ENCODE measurements at regions not wholly inside any gene's neighbourhood (a gene's known extent, or its start where the extent isn't known, plus 50 kb on each side); places are given as distances from the start of the nearest gene placed in this dataset.

DNA sequence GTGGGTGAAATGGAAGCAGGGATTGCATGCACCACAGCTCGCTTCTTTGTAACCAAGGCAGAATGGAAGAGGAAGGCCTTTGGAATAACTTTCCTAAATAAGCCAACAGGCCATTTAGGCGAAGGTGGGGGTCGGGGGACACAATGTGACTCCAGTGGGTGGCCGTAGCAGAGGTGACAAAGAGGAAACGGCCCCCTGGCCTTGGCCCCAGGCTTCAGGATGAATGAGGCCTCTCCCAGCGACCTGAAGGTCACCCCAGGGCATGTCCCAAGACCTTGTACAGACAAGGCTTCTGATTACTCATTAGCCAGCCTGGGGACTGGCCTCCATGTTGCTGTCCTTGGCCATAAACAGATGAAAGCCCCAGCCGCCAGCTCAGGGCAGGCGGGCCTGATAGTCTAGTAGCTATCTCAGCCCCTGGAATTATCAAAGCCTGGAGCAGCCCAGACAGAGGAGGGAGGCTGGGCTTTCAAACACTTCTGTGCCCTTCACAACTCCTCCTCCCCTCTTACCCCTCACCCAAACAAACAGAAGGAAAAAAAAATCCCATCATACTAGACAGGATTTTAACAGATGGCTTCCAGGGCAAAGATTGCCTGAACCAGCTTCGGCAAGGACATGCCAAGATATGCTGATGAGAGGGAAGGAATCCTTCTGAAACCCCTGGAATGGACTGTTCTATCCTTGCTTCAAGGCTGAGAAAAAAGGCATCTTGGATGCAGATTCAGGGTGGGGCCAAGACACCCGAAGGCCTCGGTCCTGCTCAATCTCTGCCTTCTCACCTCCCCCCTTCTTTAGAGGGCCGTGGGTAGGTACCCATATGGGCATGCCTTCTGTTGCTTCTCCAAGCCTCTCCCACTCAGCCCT is 142.3 kb upstream of the PARP11 start (continued):
- TF ChIP-seq, protein P1, sequence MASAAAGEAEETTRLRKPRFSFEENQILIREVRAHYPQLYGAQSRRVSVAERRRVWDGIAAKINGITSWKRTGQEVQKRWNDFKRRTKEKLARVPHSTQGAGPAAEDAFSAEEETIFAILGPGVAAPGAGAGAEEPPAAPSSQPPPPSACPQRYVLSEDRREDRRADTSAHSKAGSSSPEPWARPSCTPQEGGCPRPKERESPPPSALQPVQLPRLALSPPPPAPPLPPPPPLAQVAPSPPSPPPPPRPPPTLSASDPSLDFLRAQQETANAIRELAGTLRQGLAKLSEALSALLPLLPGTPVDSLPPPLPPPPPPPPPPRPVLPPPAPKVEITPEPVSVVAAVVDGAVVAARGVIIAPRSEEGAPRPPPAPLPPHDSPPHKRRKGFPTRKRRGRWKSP (CRISPR knock-in tag; IDR thresholded peaks at IDR 0.05) = peak; percentile 73
- TF ChIP-seq ZBTB7A (CRISPR knock-in tag; IDR thresholded peaks at IDR 0.05) = peak; percentile 79; the same call in 1 of the 2 replicates
- TF ChIP-seq, protein P2, sequence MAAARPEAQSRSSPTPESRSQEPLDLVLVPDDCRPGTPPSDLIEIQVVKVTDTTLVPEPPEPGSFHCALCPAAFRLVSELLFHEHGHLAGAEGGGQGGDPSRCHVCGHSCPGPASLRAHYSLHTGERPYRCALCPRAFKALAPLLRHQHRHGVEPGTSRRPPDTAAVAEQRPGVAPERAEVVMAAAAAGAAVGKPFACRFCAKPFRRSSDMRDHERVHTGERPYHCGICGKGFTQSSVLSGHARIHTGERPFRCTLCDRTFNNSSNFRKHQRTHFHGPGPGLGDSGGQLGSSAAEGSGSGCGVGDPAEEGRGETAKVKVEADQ (CRISPR knock-in tag; IDR thresholded peaks at IDR 0.05; ENCODE audit: borderline replicate concordance) = peak; percentile 33; the same call in 1 of the 2 replicates
- TF ChIP-seq, protein P3, sequence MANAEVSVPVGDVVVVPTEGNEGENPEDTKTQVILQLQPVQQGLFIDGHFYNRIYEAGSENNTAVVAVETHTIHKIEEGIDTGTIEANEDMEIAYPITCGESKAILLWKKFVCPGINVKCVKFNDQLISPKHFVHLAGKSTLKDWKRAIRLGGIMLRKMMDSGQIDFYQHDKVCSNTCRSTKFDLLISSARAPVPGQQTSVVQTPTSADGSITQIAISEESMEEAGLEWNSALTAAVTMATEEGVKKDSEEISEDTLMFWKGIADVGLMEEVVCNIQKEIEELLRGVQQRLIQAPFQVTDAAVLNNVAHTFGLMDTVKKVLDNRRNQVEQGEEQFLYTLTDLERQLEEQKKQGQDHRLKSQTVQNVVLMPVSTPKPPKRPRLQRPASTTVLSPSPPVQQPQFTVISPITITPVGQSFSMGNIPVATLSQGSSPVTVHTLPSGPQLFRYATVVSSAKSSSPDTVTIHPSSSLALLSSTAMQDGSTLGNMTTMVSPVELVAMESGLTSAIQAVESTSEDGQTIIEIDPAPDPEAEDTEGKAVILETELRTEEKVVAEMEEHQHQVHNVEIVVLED (CRISPR knock-in tag; IDR thresholded peaks at IDR 0.05; ENCODE audit: borderline replicate concordance) = no peak
- 0 out of 2 replicates have a peak, but pooled peaks have one; percentile 75 for TF ChIP-seq ZNF614 (CRISPR knock-in tag; IDR thresholded peaks at IDR 0.05; ENCODE audit: borderline replicate concordance)
- TF ChIP-seq ZNF557 (CRISPR knock-in tag; IDR thresholded peaks at IDR 0.05) = peak; percentile 62; the same call in 1 of the 2 replicates
- TF ChIP-seq, protein P4, sequence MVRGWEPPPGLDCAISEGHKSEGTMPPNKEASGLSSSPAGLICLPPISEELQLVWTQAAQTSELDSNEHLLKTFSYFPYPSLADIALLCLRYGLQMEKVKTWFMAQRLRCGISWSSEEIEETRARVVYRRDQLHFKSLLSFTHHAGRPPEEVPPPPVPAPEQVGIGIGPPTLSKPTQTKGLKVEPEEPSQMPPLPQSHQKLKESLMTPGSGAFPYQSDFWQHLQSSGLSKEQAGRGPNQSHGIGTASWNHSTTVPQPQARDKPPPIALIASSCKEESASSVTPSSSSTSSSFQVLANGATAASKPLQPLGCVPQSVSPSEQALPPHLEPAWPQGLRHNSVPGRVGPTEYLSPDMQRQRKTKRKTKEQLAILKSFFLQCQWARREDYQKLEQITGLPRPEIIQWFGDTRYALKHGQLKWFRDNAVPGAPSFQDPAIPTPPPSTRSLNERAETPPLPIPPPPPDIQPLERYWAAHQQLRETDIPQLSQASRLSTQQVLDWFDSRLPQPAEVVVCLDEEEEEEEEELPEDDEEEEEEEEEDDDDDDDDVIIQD (CRISPR knock-in tag; IDR thresholded peaks at IDR 0.05; ENCODE audit: low read depth) = peak; percentile 68; the same call in 1 of the 2 replicates
- TF ChIP-seq, protein P5, sequence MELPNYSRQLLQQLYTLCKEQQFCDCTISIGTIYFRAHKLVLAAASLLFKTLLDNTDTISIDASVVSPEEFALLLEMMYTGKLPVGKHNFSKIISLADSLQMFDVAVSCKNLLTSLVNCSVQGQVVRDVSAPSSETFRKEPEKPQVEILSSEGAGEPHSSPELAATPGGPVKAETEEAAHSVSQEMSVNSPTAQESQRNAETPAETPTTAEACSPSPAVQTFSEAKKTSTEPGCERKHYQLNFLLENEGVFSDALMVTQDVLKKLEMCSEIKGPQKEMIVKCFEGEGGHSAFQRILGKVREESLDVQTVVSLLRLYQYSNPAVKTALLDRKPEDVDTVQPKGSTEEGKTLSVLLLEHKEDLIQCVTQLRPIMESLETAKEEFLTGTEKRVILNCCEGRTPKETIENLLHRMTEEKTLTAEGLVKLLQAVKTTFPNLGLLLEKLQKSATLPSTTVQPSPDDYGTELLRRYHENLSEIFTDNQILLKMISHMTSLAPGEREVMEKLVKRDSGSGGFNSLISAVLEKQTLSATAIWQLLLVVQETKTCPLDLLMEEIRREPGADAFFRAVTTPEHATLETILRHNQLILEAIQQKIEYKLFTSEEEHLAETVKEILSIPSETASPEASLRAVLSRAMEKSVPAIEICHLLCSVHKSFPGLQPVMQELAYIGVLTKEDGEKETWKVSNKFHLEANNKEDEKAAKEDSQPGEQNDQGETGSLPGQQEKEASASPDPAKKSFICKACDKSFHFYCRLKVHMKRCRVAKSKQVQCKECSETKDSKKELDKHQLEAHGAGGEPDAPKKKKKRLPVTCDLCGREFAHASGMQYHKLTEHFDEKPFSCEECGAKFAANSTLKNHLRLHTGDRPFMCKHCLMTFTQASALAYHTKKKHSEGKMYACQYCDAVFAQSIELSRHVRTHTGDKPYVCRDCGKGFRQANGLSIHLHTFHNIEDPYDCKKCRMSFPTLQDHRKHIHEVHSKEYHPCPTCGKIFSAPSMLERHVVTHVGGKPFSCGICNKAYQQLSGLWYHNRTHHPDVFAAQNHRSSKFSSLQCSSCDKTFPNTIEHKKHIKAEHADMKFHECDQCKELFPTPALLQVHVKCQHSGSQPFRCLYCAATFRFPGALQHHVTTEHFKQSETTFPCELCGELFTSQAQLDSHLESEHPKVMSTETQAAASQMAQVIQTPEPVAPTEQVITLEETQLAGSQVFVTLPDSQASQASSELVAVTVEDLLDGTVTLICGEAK (IDR thresholded peaks at IDR 0.05) = no peak
- TF ChIP-seq, protein P5 (CRISPR knock-in tag; IDR thresholded peaks at IDR 0.05) = peak; percentile 65
- TF ChIP-seq, protein P6, sequence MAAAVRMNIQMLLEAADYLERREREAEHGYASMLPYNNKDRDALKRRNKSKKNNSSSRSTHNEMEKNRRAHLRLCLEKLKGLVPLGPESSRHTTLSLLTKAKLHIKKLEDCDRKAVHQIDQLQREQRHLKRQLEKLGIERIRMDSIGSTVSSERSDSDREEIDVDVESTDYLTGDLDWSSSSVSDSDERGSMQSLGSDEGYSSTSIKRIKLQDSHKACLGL (CRISPR knock-in tag; IDR thresholded peaks at IDR 0.05) = 0 out of 2 replicates have a peak, but pooled peaks have one; percentile 51
- TF ChIP-seq ZNF747 (CRISPR knock-in tag; IDR thresholded peaks at IDR 0.05; ENCODE audit: borderline replicate concordance) = peak; percentile 79; the same call in 1 of the 2 replicates
- TF ChIP-seq GZF1 (CRISPR knock-in tag; IDR thresholded peaks at IDR 0.05) = no peak
- peak; percentile 94 for TF ChIP-seq MEIS2 (CRISPR knock-in tag; IDR thresholded peaks at IDR 0.05)
